NT2/D1 (cell line): ENCODE measurements at regions not wholly inside any gene's neighbourhood (a gene's known extent, or its start where the extent isn't known, plus 50 kb on each side); places are given as distances from the start of the nearest gene placed in this dataset.

ENCODE experiments used
- YY1 ChIP-seq: IDR thresholded peaks from 2 replicates; pipeline ENCODE4 v1.6.1; 2011; ENCODE audit not compliant: insufficient read length, insufficient read depth
- ZNF274 ChIP-seq: IDR thresholded peaks from 2 replicates; pipeline ENCODE4 v1.6.1; 2011; ENCODE audit warnings: mild to moderate bottlenecking, low read depth, low read length

DNA sequence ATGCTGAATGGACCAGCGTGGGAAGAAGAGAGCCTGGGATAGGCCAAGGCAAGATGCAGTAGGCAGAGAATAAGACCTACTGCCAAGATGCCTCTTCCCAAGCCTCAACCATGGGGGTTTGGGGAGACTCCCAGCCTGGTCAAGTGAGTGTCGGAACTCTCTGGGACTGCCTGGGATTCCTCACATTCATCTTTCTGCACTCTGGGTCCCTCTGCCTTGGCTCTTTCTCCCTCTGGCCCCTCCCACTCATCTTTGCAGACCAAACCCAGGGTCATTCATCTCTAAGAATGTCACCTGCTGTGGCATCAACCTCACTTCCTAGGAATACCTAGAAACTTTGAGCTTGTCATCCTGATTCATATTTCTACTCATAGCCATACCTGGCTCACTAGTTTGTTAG lies 211.3 kb upstream of the HNRNPA3 start:
- TF ChIP-seq YY1 (no peak), ZNF274 (no peak)
